ENCODE measurements at regions not wholly inside any gene's neighbourhood (a gene's known extent, or its start where the extent isn't known, plus 50 kb on each side); places are given as distances from the start of the nearest gene placed in this dataset.
"Not testable (repeated sequence)": the region's sequence is repeated elsewhere in the genome, so short reads cannot be mapped to it uniquely, and the experiment has no call there.

DNA sequence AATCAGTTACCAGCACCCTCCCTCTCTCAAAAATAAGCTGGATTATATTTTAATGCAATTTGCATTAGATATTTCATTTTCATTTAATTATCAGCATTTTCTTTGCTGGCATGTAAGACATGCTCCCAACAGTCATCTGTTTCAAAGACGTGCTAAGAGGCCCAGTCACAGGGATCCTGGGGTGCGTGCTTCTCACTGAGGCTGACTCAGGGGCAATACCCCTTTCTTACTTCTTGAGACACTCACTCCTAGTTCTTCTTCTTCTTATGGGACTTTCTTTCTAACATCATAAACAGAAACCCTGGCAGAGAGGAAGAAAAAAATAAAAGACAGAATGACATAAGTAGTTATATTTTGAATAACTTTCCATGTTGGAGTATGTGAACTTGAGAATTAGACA lies 372.1 kb upstream of the MEX3C start:
- DNase-seq (ENCODE audit: low spot score in 2 of 2), result no peak
- intact Hi-C loops (cut with DNase I), result no loop called here
- Histone ChIP-seq H3K4me1 (no peaks in the 10 kb centered on the region), H3K27ac (no peak overlapping the region), H3K27me3 (no peaks in the 10 kb centered on the region), H3K9me3 (no peaks in the 10 kb centered on the region), H3K36me3 (no peaks in the 10 kb centered on the region), H3K4me3 (no peak overlapping the region)
- TF ChIP-seq, protein P1, sequence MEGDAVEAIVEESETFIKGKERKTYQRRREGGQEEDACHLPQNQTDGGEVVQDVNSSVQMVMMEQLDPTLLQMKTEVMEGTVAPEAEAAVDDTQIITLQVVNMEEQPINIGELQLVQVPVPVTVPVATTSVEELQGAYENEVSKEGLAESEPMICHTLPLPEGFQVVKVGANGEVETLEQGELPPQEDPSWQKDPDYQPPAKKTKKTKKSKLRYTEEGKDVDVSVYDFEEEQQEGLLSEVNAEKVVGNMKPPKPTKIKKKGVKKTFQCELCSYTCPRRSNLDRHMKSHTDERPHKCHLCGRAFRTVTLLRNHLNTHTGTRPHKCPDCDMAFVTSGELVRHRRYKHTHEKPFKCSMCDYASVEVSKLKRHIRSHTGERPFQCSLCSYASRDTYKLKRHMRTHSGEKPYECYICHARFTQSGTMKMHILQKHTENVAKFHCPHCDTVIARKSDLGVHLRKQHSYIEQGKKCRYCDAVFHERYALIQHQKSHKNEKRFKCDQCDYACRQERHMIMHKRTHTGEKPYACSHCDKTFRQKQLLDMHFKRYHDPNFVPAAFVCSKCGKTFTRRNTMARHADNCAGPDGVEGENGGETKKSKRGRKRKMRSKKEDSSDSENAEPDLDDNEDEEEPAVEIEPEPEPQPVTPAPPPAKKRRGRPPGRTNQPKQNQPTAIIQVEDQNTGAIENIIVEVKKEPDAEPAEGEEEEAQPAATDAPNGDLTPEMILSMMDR (IDR thresholded peaks at IDR 0.05), result no peak

GRCh38 chr18:51570071-51570470 lies 372.6 kb upstream of the MEX3C start:
- H3K4me3 ChIP-seq; H3K27ac ChIP-seq; H3K36me3 ChIP-seq; intact Hi-C loops (cut with DNase I); H3K4me1 ChIP-seq; H3K9me3 ChIP-seq; H3K27me3 ChIP-seq; DNase-seq (ENCODE audit: low spot score in 2 of 2): not testable (repeated sequence)

DNA sequence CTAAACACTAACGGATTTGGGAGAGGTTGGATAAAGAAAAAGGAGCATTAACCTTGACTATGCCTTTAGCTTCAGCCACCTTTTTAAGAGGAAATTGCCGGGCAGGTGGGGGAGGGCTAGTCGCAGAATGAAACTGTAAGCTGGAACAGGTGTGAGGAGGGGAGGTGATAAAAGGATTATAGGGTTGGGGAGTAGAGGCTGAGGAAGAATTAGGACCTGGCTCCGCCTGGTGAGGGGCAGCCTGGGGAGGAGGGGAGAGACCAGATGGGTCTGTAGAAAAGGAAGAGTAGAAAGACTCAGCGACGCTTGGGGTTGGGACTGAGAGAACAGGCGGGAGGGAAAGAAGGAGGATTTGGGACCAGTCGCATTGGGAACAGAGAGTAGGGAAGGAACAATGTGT lies 376.4 kb upstream of the MEX3C start:
- H3K9me3 ChIP-seq; DNase-seq (ENCODE audit: low spot score in 2 of 2); H3K4me1 ChIP-seq; intact Hi-C loops (cut with DNase I); H3K27ac ChIP-seq; H3K36me3 ChIP-seq; H3K4me3 ChIP-seq; H3K27me3 ChIP-seq: not testable (repeated sequence)

- H3K4me3 ChIP-seq, result no peak overlapping the region
- DNase-seq (ENCODE audit: low spot score in 2 of 2), result no peak
- TF ChIP-seq, protein P1 (IDR thresholded peaks at IDR 0.05), result no peak
- H3K4me1 ChIP-seq, result no peaks in the 10 kb centered on the region
- no peaks in the 10 kb centered on the region for H3K36me3 ChIP-seq
- intact Hi-C loops (cut with DNase I), result no loop called here
- H3K27ac ChIP-seq, result no peak overlapping the region
- no peaks in the 10 kb centered on the region for H3K9me3 ChIP-seq
- no peaks in the 10 kb centered on the region for H3K27me3 ChIP-seq
Measured at GRCh38 chr18:51575171-51575570, 377.7 kb upstream of the MEX3C start.

GRCh38 chr18:51578406-51578980 lies 381.0 kb upstream of the MEX3C start:
- intact Hi-C loops (cut with DNase I), result no loop called here
- TF ChIP-seq, protein P1 (IDR thresholded peaks at IDR 0.05), result no peak
- no peaks in the 10 kb centered on the region for H3K4me1 ChIP-seq

DNA sequence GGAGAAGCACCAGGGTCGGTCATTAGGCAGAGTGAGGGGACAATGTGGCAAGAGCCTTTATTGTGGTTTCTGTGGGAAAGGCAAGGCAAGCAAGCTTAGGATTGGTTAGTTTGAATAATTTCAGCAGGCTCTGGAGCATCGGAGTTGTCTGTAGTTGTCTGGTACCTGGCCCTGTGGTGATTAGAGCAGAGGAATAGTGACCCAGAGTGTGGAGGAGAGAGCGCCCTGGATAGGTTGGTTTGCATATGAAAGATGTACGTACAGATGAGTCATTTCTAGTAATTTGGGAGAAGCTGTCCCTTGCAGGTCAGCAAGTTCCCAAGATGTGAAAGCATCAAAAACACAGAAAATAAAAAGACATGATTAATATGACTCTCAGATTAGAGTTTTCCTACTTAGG lies 383.1 kb upstream of the MEX3C start:
- Histone ChIP-seq H3K27ac (no peak overlapping the region), H3K9me3 (no peaks in the 10 kb centered on the region), H3K4me3 (no peak overlapping the region), H3K36me3 (no peaks in the 10 kb centered on the region), H3K27me3 (no peaks in the 10 kb centered on the region), H3K4me1 (no peaks in the 10 kb centered on the region)
- TF ChIP-seq, protein P1 (IDR thresholded peaks at IDR 0.05), result no peak
- intact Hi-C loops (cut with DNase I), result no loop called here
- DNase-seq (ENCODE audit: low spot score in 2 of 2), result no peak

More at GRCh38 chr18:51578406-51578980, 381.0 kb upstream of the MEX3C start:
- Histone ChIP-seq H3K9me3 (no peaks in the 10 kb centered on the region), H3K27me3 (no peaks in the 10 kb centered on the region), H3K4me3 (no peak overlapping the region), H3K27ac (no peak overlapping the region), H3K36me3 (no peaks in the 10 kb centered on the region)
- no peak for DNase-seq (ENCODE audit: low spot score in 2 of 2)

GRCh38 chr18:51582551-51582950 lies 385.1 kb upstream of the MEX3C start:
- Histone ChIP-seq H3K27ac (no peak overlapping the region), H3K27me3 (no peaks in the 10 kb centered on the region), H3K36me3 (no peaks in the 10 kb centered on the region), H3K4me1 (no peaks in the 10 kb centered on the region), H3K4me3 (no peak overlapping the region), H3K9me3 (no peaks in the 10 kb centered on the region)
- no peak for DNase-seq (ENCODE audit: low spot score in 2 of 2)
- TF ChIP-seq, protein P1 (IDR thresholded peaks at IDR 0.05), result no peak
- intact Hi-C loops (cut with DNase I), result no loop called here

All from ascending aorta (tissue), 2 donors.